ENCODE measurements at regions not wholly inside any gene's neighbourhood (a gene's known extent, or its start where the extent isn't known, plus 50 kb on each side); places are given as distances from the start of the nearest gene placed in this dataset.

DNA sequence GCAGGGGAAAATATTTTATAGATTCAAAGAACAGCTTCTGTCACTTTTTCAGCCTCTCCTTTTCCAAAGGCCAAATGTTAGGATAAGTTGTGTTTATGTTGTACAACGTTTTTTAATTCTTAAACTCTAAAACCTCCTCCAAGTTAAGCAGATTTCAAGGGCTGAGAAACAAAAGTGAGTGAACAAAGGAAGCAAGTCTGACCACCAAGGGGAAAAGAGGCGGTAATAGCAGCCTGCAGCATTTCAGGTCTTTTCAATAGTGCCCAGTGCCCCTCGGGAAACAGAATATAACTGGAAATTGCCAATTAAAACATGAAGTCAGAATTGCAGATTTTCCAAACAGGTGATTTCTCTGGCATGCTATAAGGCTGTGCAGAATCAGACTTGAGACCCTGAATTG is 510.0 kb upstream of the HTR2C start:
- H3K9me2 ChIP-seq (ENCODE audit: insufficient read depth, low read length), result no peaks in the 10 kb centered on the region
- TF ChIP-seq, protein P1, sequence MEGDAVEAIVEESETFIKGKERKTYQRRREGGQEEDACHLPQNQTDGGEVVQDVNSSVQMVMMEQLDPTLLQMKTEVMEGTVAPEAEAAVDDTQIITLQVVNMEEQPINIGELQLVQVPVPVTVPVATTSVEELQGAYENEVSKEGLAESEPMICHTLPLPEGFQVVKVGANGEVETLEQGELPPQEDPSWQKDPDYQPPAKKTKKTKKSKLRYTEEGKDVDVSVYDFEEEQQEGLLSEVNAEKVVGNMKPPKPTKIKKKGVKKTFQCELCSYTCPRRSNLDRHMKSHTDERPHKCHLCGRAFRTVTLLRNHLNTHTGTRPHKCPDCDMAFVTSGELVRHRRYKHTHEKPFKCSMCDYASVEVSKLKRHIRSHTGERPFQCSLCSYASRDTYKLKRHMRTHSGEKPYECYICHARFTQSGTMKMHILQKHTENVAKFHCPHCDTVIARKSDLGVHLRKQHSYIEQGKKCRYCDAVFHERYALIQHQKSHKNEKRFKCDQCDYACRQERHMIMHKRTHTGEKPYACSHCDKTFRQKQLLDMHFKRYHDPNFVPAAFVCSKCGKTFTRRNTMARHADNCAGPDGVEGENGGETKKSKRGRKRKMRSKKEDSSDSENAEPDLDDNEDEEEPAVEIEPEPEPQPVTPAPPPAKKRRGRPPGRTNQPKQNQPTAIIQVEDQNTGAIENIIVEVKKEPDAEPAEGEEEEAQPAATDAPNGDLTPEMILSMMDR (IDR thresholded peaks at IDR 0.05; ENCODE audit: poor library complexity, severe bottlenecking), result no peak
- TF ChIP-seq TAF1 (IDR thresholded peaks at IDR 0.05; ENCODE audit: low read depth), result no peak
- TF ChIP-seq RAD21 (conservative IDR thresholded peaks at IDR 0.05), result no peak
- TF ChIP-seq SMC3 (conservative IDR thresholded peaks at IDR 0.05; ENCODE audit: poor library complexity), result no peak
- no peak for TF ChIP-seq EZH2 (IDR thresholded peaks at IDR 0.05; ENCODE audit: borderline replicate concordance, insufficient read depth, low read length, poor library complexity, severe bottlenecking)
- TF ChIP-seq EP300 (conservative IDR thresholded peaks at IDR 0.05; ENCODE audit: poor library complexity, severe bottlenecking), result no peak
- no peak for TF ChIP-seq POLR2AphosphoS5 (IDR thresholded peaks at IDR 0.05)
- TF ChIP-seq MXI1 (conservative IDR thresholded peaks at IDR 0.05; ENCODE audit: poor library complexity, severe bottlenecking), result no peak
- TF ChIP-seq, protein P2, sequence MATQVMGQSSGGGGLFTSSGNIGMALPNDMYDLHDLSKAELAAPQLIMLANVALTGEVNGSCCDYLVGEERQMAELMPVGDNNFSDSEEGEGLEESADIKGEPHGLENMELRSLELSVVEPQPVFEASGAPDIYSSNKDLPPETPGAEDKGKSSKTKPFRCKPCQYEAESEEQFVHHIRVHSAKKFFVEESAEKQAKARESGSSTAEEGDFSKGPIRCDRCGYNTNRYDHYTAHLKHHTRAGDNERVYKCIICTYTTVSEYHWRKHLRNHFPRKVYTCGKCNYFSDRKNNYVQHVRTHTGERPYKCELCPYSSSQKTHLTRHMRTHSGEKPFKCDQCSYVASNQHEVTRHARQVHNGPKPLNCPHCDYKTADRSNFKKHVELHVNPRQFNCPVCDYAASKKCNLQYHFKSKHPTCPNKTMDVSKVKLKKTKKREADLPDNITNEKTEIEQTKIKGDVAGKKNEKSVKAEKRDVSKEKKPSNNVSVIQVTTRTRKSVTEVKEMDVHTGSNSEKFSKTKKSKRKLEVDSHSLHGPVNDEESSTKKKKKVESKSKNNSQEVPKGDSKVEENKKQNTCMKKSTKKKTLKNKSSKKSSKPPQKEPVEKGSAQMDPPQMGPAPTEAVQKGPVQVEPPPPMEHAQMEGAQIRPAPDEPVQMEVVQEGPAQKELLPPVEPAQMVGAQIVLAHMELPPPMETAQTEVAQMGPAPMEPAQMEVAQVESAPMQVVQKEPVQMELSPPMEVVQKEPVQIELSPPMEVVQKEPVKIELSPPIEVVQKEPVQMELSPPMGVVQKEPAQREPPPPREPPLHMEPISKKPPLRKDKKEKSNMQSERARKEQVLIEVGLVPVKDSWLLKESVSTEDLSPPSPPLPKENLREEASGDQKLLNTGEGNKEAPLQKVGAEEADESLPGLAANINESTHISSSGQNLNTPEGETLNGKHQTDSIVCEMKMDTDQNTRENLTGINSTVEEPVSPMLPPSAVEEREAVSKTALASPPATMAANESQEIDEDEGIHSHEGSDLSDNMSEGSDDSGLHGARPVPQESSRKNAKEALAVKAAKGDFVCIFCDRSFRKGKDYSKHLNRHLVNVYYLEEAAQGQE (IDR thresholded peaks at IDR 0.05; ENCODE audit: borderline replicate concordance), result no peak
- H3F3A ChIP-seq (ENCODE audit: insufficient read depth, low read length, poor library complexity, severe bottlenecking), result no peaks in the 10 kb centered on the region
- H4K20me1 ChIP-seq (ENCODE audit: insufficient read depth), result no peaks in the 10 kb centered on the region
- no peaks in the 10 kb centered on the region for H3K36me3 ChIP-seq (ENCODE audit: insufficient read depth, low read length)
- H3K27me3 ChIP-seq (ENCODE audit: insufficient read depth, low read depth, low read length), result no peaks in the 10 kb centered on the region
- H3K79me2 ChIP-seq (replicated peaks; ENCODE audit: insufficient read depth, low read length), result no peaks in the 10 kb centered on the region
- H3K9ac ChIP-seq (ENCODE audit: low read length), result no peak overlapping the region
- no peak overlapping the region for H3K4me2 ChIP-seq (ENCODE audit: low read length)
- H3K27ac ChIP-seq (ENCODE audit: low read length), result no peak overlapping the region
- no peak overlapping the region for H3K4me3 ChIP-seq (ENCODE audit: low read length)
- H3K9me3 ChIP-seq (ENCODE audit: low read length), result no peaks in the 10 kb centered on the region
- H2AFZ ChIP-seq (ENCODE audit: low read depth, low read length), result no peak overlapping the region

GRCh38 chrX:114071412-114071811 is 512.5 kb upstream of the HTR2C start:
- Histone ChIP-seq H3K9me2 (ENCODE audit: insufficient read depth, low read length) (no peaks in the 10 kb centered on the region), H4K20me1 (ENCODE audit: insufficient read depth) (no peaks in the 10 kb centered on the region), H3K9ac (ENCODE audit: low read length) (no peak overlapping the region), H3K36me3 (ENCODE audit: insufficient read depth, low read length) (no peaks in the 10 kb centered on the region), H3K9me3 (ENCODE audit: low read length) (no peaks in the 10 kb centered on the region), H3K79me2 (replicated peaks; ENCODE audit: insufficient read depth, low read length) (no peaks in the 10 kb centered on the region), H3K4me3 (ENCODE audit: low read length) (no peak overlapping the region), H3K27ac (ENCODE audit: low read length) (no peak overlapping the region), H3F3A (ENCODE audit: insufficient read depth, low read length, poor library complexity, severe bottlenecking) (no peaks in the 10 kb centered on the region), H2AFZ (ENCODE audit: low read depth, low read length) (no peak overlapping the region), H3K4me2 (ENCODE audit: low read length) (no peak overlapping the region), H3K27me3 (ENCODE audit: insufficient read depth, low read depth, low read length) (no peaks in the 10 kb centered on the region)
- no peak for TF ChIP-seq EZH2 (IDR thresholded peaks at IDR 0.05; ENCODE audit: borderline replicate concordance, insufficient read depth, low read length, poor library complexity, severe bottlenecking)
- no peak for TF ChIP-seq MXI1 (conservative IDR thresholded peaks at IDR 0.05; ENCODE audit: poor library complexity, severe bottlenecking)
- TF ChIP-seq, protein P1 (IDR thresholded peaks at IDR 0.05; ENCODE audit: poor library complexity, severe bottlenecking), result no peak
- TF ChIP-seq, protein P2 (IDR thresholded peaks at IDR 0.05; ENCODE audit: borderline replicate concordance), result no peak
- no peak for TF ChIP-seq EP300 (conservative IDR thresholded peaks at IDR 0.05; ENCODE audit: poor library complexity, severe bottlenecking)
- no peak for TF ChIP-seq TAF1 (IDR thresholded peaks at IDR 0.05; ENCODE audit: low read depth)
- TF ChIP-seq RAD21 (conservative IDR thresholded peaks at IDR 0.05), result no peak
- no peak for TF ChIP-seq SMC3 (conservative IDR thresholded peaks at IDR 0.05; ENCODE audit: poor library complexity)
- TF ChIP-seq POLR2AphosphoS5 (IDR thresholded peaks at IDR 0.05), result no peak
